ENCODE measurements at regions not wholly inside any gene's neighbourhood (a gene's known extent, or its start where the extent isn't known, plus 50 kb on each side); places are given as distances from the start of the nearest gene placed in this dataset.

GRCh38 chr9:118457171-118458000, 753.2 kb downstream of the TLR4 start (continued):
- TF ChIP-seq E2F8 (IDR thresholded peaks at IDR 0.05; ENCODE audit: low read depth, partially characterized antibody), result no peak
- no peak for TF ChIP-seq HDAC6 (IDR thresholded peaks at IDR 0.05; ENCODE audit: unreplicated experiment)
- TF ChIP-seq IKZF2 (IDR thresholded peaks at IDR 0.05), result no peak

GRCh38 chr9:118459913-118460312, 755.7 kb downstream of the TLR4 start:
- Histone ChIP-seq H2AFZ (ENCODE audit: control insufficient read depth, low read depth, low read length) (no peak overlapping the region), H3K27ac (ENCODE audit: control insufficient read depth, insufficient read depth) (no peak overlapping the region), H3K4me1 (ENCODE audit: control insufficient read depth, insufficient read depth, low read length) (no peaks in the 10 kb centered on the region), H3K9me3 (replicated peaks; ENCODE audit: control insufficient read depth, insufficient read depth, low read length) (no peaks in the 10 kb centered on the region), H3K27me3 (replicated peaks in 1 of 2; ENCODE audit: control insufficient read depth in 2 of 2, insufficient read depth in 2 of 2, low read length in 1 of 2) (no peaks in the 10 kb centered on the region), H4K20me1 (ENCODE audit: control insufficient read depth, insufficient read depth) (no peaks in the 10 kb centered on the region), H3K4me2 (ENCODE audit: control insufficient read depth, insufficient read depth) (no peak overlapping the region), H3K79me2 (ENCODE audit: control insufficient read depth, insufficient read depth, low read length) (no peaks in the 10 kb centered on the region), H3K36me3 (ENCODE audit: control insufficient read depth in 2 of 2, insufficient read depth in 2 of 2, low read length in 1 of 2) (no peaks in the 10 kb centered on the region), H3K4me3 (no peak overlapping the region), H3K9ac (ENCODE audit: control insufficient read depth, insufficient read depth, low read length) (no peak overlapping the region)
- intact Hi-C loops (cut with micrococcal nuclease; ENCODE audit: unreplicated experiment), result no loop called here
- FAIRE-seq (no peak), ATAC-seq (no peak), DNase-seq (ENCODE audit: low read depth, low spot score) (no peak)
- WGBS (ENCODE audit: insufficient coverage, insufficient replicate concordance, low lambda C conversion rate, missing lambda C conversion rate), result 0% methylated on average over 2 of the region's 2 CpGs
- in situ Hi-C loops (cut with MboI), result no loop called here
- RAD21 ChIA-PET (ENCODE audit: unreplicated experiment), result no interaction called here
- SMC1A ChIA-PET (ENCODE audit: uncharacterized antibody, unreplicated experiment), result no interaction called here
- POLR2A ChIA-PET, result no interaction called here
- CTCF ChIA-PET, result no interaction called here
- no TSS peak for BruUV-seq (replicated peaks)
- TF ChIP-seq PML (IDR thresholded peaks at IDR 0.05; ENCODE audit: low read length) (no peak), NR2F1 (conservative IDR thresholded peaks at IDR 0.05) (no peak), NFYA (IDR thresholded peaks at IDR 0.05; ENCODE audit: borderline replicate concordance, low read depth, low read length) (no peak), CUX1 (IDR thresholded peaks at IDR 0.05; ENCODE audit: insufficient replicate concordance, low read depth, low read length) (no peak), NFIC (IDR thresholded peaks at IDR 0.05; ENCODE audit: low read depth, low read length) (no peak), CBX5 (IDR thresholded peaks at IDR 0.05; ENCODE audit: low read depth) (no peak), ZNF384 (IDR thresholded peaks at IDR 0.05; ENCODE audit: borderline replicate concordance, low read depth, low read length) (no peak), PAX8 (IDR thresholded peaks at IDR 0.05) (no peak)
- TF ChIP-seq, protein P1, sequence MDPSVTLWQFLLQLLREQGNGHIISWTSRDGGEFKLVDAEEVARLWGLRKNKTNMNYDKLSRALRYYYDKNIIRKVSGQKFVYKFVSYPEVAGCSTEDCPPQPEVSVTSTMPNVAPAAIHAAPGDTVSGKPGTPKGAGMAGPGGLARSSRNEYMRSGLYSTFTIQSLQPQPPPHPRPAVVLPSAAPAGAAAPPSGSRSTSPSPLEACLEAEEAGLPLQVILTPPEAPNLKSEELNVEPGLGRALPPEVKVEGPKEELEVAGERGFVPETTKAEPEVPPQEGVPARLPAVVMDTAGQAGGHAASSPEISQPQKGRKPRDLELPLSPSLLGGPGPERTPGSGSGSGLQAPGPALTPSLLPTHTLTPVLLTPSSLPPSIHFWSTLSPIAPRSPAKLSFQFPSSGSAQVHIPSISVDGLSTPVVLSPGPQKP (IDR thresholded peaks at IDR 0.05; ENCODE audit: low read depth, low read length), result no peak

Data from GM12878 (cell line).